ENCODE measurements at regions not wholly inside any gene's neighbourhood (a gene's known extent, or its start where the extent isn't known, plus 50 kb on each side); places are given as distances from the start of the nearest gene placed in this dataset.

- DNase-seq (ENCODE audit: low spot score), result no peak
Observed at GRCh38 chr20:58600756-58601155, 50.3 kb upstream of the STX16 start.

- no peak for DNase-seq (ENCODE audit: low spot score)
Observed at GRCh38 chr20:58599966-58600365, 51.1 kb upstream of the STX16 start.

GRCh38 chr20:58598211-58599015 lies 52.7 kb upstream of the STX16 start:
- DNase-seq (ENCODE audit: low spot score), result peak; percentile 24

DNA sequence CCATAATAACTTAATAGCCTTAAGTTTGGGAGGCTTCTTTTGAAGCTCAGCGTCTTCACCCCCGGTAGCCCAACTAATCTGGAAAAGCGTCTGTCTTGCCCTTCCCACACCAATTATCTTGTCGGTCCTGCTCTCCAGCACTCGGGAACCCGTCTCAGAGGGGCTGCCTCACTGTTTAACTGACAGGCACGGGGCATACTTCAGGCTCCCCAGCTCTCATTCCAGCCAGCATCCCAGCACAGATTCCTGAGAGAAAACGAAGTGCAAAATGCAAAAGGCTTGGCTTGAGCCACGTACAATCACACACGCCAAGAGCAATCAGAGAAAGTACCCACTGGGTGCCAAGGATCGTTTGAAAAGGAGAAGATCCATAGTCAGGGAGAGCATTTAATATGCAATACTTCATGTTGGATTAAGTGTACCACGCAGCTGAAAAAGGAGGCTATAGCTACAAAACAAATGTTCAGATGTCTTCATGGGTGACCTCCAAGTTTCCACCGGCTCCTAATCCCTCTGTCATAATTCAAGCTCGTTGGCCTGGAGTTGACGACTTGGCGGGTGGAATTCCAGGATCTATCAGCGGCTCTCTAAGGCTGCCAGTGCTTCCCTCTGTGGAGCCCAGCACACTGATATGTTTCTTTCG lies 53.7 kb upstream of the STX16 start:
- peak; percentile 33 for DNase-seq (ENCODE audit: low spot score)

DNA sequence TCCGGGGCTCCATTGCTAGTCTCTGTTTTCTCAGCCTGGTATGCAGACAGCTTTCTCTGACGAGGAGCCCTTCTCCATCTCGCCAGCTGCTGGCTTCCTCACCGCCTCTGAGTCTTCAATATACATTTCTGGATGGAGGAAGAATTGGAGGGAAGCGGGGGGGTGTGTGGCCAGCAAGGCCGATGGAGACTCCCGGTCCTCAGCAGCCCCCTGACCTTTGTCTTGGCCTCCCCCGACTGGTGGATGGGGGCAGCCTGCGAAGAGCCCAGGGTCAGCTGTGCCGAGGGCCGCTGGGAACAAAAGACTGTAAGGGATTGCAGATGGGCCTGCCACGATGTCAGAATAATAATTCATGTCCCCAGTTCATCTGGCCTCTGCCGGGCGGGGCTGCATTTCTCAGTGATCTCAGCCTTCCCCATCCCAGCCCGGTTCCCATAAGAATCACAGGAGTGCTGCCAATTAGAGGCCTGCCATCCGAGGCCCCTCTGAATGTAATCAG lies 54.3 kb upstream of the STX16 start:
- no peak for DNase-seq (ENCODE audit: low spot score)

GRCh38 chr20:58596244-58596643 lies 54.8 kb upstream of the STX16 start:
- DNase-seq (ENCODE audit: low spot score), result no peak

DNA sequence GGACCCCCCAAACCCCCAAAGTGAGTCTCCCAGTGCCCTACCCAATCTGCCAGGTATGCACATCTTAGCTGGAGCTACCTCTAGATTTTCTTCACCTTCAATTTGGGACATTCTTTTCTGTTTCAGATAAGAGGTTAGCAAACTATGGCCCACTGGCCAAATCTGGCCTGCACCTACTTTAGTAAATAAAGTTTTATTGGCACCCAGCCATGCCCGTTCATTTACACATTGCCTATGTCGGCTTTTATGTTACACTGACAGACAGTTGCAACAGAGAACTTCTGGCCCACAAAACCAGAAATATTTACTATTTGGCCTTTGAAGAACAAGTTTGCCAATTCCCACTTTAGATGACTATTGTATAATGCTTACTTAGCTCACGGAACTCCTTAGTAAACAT lies 55.9 kb upstream of the STX16 start:
- DNase-seq (ENCODE audit: low spot score), result no peak

GRCh38 chr20:58593880-58594638 lies 57.0 kb upstream of the STX16 start:
- no peak for DNase-seq (ENCODE audit: low spot score)

DNA sequence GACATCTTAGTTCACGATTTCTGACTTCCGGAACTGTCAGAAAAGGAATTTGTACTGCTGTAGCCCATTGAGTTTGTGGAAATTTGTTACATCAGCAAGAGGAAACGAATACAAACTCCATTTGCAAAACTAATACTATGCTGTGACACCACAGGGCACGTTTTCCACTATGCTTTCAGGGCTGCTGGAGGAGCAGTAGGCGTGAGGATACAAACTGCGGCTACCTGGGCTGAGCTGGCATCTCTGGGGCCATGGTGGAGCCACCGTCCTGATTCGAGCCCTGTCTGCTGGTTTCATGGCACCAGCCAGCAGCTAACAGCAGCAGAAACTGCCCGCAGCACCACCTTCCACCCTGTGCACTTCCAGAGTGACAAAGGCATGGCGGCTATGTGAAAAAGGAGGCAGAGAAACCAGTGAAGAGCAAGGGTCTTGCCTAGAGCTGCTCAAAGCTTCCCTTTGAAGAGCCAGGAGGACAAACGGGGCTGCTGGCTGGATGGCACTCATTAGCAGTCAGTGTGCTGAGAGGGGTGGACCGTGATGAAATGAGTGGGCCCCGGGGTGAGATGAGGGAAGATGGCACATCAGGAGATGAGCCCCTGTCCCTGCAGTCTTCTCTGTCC lies 58.9 kb upstream of the STX16 start:
- DNase-seq (ENCODE audit: low spot score), result no peak

- no peak for DNase-seq (ENCODE audit: low spot score)
Observed at GRCh38 chr20:58590679-58591473, 60.2 kb upstream of the STX16 start.

GRCh38 chr20:58587467-58587866 lies 63.6 kb upstream of the STX16 start:
- no peak for DNase-seq (ENCODE audit: low spot score)

- no peak for DNase-seq (ENCODE audit: low spot score)
Observed at GRCh38 chr20:58586565-58587093, 64.5 kb upstream of the STX16 start.

- DNase-seq (ENCODE audit: low spot score), result no peak
Observed at GRCh38 chr20:58585753-58586540, 65.1 kb upstream of the STX16 start.

DNA sequence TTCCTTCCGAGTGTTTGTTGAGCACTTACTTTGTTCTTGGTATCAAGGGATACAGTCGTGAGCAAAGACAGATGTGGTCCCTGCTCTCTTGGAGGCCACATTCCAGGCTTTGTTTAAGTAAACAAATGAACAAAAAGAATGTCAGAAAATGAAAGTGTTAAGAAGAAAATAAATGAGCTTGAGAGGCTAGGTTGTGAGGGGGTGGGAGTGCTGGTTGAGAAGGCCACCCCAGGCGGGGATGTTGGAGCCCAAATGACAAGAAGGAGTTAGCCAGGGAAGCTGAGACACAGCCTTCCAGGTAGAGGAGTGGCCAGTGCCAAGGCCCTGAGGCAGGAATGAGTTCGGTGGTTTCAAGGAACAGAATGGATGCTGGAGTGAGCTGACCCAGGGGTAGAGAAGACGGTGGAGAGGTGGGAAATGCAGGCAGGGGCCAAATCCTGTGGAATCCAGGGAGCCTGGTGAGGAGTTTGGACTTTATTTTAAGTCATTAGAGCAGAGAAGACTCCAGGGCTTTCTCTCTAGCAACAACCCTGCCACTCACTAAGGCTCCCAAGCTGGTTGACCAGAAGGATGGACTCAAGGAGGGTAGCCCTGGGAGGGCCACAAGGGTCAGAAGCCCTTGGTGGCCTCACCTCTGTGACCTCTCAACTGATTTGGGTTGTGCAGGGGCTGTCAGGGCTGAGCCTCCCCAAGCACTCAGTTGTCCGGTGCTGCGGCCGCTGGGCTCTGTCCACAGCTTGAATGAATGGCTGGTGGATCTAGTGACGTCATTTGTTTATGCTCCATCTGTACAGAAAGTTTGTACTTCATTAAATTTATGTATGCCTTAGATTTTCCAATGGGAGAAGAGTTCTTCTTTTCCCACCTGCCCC lies 66.0 kb upstream of the STX16 start:
- no peak for DNase-seq (ENCODE audit: low spot score)

- DNase-seq (ENCODE audit: low spot score), result no peak
Observed at GRCh38 chr20:58584051-58584824, 66.8 kb upstream of the STX16 start.

DNA sequence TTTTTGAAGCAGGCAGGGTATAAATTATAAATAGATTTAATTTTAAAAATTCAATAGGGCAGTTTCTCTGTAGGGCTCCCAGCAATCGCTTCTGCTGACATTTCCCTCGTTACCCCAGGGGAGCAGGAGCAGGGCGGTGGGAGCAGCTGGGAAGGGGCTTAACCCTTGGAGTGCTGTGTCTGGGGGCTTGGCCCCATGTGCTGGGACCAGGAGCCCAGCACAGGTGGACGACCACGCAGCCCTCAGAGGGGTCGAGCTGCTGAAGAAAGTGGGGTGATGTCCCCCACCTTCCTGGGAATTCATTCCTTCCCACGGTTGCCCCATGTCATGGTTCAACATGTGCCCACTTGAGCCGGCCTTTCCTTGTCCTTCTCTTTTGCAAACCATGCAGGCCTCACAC lies 67.5 kb upstream of the STX16 start:
- no peak for DNase-seq (ENCODE audit: low spot score)

GRCh38 chr20:58583176-58583575 lies 67.9 kb upstream of the STX16 start:
- DNase-seq (ENCODE audit: low spot score), result no peak

DNA sequence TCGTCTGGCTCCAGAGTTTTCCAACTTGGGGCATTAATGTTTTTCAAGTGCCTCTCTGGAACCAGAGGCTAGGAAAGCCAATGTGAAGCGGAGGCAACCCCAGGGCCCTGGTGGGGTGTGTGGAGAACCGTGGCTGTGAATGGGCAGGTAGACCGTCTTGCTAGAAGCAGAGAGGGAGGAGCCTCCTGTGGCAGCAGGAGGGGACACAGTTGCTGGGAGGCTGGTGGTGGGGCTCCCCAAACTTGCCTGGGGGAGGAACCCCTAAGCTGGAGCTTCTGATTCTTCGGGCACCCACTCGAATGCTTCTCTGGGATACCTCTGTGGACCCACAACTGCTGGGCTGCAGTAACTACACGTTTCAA lies 65.3 kb upstream of the APCDD1L start:
- DNase-seq (ENCODE audit: low spot score), result no peak
